ENCODE measurements at regions not wholly inside any gene's neighbourhood (a gene's known extent, or its start where the extent isn't known, plus 50 kb on each side); places are given as distances from the start of the nearest gene placed in this dataset.

DNA sequence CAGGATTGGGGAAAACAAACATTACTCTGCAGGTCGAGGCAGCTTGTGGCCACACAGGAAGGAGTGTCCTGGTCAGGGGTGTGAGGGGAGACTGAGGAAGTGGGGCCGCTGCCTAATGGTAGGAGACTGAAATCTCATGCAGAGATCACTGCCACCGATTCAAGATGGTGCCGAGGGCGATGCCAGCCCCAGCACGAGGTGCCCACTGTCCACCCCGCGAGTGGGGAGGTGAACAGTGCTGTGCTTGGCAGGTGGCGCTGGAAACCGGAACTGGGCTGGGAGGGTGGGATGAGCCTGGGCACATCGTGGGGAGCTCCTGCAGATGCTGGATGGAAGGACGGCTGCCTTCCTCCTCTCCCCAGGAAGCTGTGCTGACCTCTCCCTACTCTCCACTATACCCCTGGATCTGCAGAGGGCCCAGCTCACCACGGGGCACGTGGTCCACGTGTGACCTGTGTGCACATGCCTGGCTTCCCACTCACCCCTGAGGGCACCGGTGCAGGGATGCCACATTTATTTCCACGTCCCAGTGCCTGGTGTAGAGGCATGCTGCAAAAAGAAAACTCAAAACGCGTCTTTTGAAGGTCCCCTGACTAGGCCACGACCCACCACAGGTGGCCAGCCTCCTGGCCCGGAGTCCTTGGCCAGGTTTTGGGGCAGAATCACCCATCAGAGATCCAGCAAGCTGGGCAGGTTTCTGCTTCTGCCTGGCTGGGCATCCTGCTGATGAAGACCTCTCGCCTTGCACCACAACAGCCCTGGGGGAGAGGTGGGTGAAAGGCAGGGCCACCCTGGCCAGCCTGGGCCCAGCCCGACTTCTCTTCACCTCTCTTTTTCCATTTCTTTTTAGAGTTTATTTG lies 71.7 kb upstream of the FCN1 start:
- Histone ChIP-seq H3K27me3 (ENCODE audit: insufficient read depth) (no peaks in the 10 kb centered on the region), H3K9me3 (no peaks in the 10 kb centered on the region), H3K4me1 (ENCODE audit: control insufficient read depth in 1 of 2, insufficient read depth in 2 of 2, low read depth in 1 of 2, low read length in 1 of 2) (peaks cover 0 to 5% of the 10 kb centered on the region in 2 experiments; a peak in 2 of 4 replicates), H2AFZ (ENCODE audit: low read depth) (no peak overlapping the region), H3K9me2 (no peaks in the 10 kb centered on the region), H3K4me3 (ENCODE audit: low read depth in 2 of 2, low read length in 1 of 2) (no peak overlapping the region), H3K27ac (ENCODE audit: low read depth in 2 of 2, low read length in 1 of 2) (no peak overlapping the region), H4K20me1 (ENCODE audit: insufficient read depth) (no peaks in the 10 kb centered on the region), H3K9ac (no peak overlapping the region), H3F3A (replicated peaks; ENCODE audit: insufficient read depth) (no peaks in the 10 kb centered on the region), H3K4me2 (no peak overlapping the region), H3K79me2 (ENCODE audit: insufficient read depth) (no peaks in the 10 kb centered on the region), H3K36me3 (replicated peaks in 1 of 2; ENCODE audit: control insufficient read depth in 1 of 2, insufficient read depth in 2 of 2, low read length in 1 of 2) (no peaks in the 10 kb centered on the region)
- WGBS (ENCODE audit: low lambda C conversion rate), result 34% methylated on average over 15 of the region's 23 CpGs
- CTCF ChIA-PET, result no interaction called here
- POLR2A ChIA-PET, result no interaction called here
- TF ChIP-seq FOSL2 (IDR thresholded peaks at IDR 0.05; ENCODE audit: borderline replicate concordance, low read depth), result no peak
- no peak for TF ChIP-seq FOXJ3 (CRISPR knock-in tag; IDR thresholded peaks at IDR 0.05)
- TF ChIP-seq, protein P1, sequence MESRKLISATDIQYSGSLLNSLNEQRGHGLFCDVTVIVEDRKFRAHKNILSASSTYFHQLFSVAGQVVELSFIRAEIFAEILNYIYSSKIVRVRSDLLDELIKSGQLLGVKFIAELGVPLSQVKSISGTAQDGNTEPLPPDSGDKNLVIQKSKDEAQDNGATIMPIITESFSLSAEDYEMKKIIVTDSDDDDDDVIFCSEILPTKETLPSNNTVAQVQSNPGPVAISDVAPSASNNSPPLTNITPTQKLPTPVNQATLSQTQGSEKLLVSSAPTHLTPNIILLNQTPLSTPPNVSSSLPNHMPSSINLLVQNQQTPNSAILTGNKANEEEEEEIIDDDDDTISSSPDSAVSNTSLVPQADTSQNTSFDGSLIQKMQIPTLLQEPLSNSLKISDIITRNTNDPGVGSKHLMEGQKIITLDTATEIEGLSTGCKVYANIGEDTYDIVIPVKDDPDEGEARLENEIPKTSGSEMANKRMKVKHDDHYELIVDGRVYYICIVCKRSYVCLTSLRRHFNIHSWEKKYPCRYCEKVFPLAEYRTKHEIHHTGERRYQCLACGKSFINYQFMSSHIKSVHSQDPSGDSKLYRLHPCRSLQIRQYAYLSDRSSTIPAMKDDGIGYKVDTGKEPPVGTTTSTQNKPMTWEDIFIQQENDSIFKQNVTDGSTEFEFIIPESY (IDR thresholded peaks at IDR 0.05; ENCODE audit: borderline replicate concordance, low read depth), result no peak
- TF ChIP-seq, protein P2, sequence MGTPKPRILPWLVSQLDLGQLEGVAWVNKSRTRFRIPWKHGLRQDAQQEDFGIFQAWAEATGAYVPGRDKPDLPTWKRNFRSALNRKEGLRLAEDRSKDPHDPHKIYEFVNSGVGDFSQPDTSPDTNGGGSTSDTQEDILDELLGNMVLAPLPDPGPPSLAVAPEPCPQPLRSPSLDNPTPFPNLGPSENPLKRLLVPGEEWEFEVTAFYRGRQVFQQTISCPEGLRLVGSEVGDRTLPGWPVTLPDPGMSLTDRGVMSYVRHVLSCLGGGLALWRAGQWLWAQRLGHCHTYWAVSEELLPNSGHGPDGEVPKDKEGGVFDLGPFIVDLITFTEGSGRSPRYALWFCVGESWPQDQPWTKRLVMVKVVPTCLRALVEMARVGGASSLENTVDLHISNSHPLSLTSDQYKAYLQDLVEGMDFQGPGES (IDR thresholded peaks at IDR 0.05; ENCODE audit: low read depth, low read length), result no peak
- no peak for TF ChIP-seq NFIC (IDR thresholded peaks at IDR 0.05; ENCODE audit: borderline replicate concordance)
- TF ChIP-seq SIN3A (IDR thresholded peaks at IDR 0.05; ENCODE audit: borderline replicate concordance, low read depth, low read length), result no peak
- no peak for TF ChIP-seq NRF1 (IDR thresholded peaks at IDR 0.05; ENCODE audit: low read depth, low read length)
- TF ChIP-seq CHD2 (IDR thresholded peaks at IDR 0.05; ENCODE audit: low read length, partially characterized antibody), result no peak
- no peak for TF ChIP-seq GABPA (IDR thresholded peaks at IDR 0.05; ENCODE audit: low read depth)
- TF ChIP-seq RCOR1 (IDR thresholded peaks at IDR 0.05; ENCODE audit: low read length), result no peak
- TF ChIP-seq GATA2 (CRISPR knock-in tag; IDR thresholded peaks at IDR 0.05), result no peak
- no peak for TF ChIP-seq POLR2AphosphoS5 (IDR thresholded peaks at IDR 0.05; ENCODE audit: low read depth, low read length)
- no peak for TF ChIP-seq TAF1 (IDR thresholded peaks at IDR 0.05; ENCODE audit: borderline replicate concordance, low read depth, low read length)
- TF ChIP-seq YY1 (IDR thresholded peaks at IDR 0.05; ENCODE audit: low read depth), result no peak
- TF ChIP-seq, protein P3, sequence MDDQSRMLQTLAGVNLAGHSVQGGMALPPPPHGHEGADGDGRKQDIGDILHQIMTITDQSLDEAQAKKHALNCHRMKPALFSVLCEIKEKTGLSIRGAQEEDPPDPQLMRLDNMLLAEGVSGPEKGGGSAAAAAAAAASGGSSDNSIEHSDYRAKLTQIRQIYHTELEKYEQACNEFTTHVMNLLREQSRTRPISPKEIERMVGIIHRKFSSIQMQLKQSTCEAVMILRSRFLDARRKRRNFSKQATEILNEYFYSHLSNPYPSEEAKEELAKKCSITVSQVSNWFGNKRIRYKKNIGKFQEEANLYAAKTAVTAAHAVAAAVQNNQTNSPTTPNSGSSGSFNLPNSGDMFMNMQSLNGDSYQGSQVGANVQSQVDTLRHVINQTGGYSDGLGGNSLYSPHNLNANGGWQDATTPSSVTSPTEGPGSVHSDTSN (IDR thresholded peaks at IDR 0.05), result no peak
- TF ChIP-seq SMC3 (IDR thresholded peaks at IDR 0.05; ENCODE audit: low read depth, low read length), result no peak
- TF ChIP-seq RFX5 (IDR thresholded peaks at IDR 0.05; ENCODE audit: low read length), result no peak
- DNase-seq, result no peak
